Activated CD8-positive, alpha-beta memory T cell treated with anti-CD3 and anti-CD28 coated beads for 4 hours (primary cell): ENCODE measurements at regions not wholly inside any gene's neighbourhood (a gene's known extent, or its start where the extent isn't known, plus 50 kb on each side); places are given as distances from the start of the nearest gene placed in this dataset.

Source experiments
- DNase-seq, 2 donors: peaks; one replicate each; pipeline ENCODE4 v3.0.0-alpha.2; 2020; ENCODE audit warnings: low read depth in 2 of 2

DNA sequence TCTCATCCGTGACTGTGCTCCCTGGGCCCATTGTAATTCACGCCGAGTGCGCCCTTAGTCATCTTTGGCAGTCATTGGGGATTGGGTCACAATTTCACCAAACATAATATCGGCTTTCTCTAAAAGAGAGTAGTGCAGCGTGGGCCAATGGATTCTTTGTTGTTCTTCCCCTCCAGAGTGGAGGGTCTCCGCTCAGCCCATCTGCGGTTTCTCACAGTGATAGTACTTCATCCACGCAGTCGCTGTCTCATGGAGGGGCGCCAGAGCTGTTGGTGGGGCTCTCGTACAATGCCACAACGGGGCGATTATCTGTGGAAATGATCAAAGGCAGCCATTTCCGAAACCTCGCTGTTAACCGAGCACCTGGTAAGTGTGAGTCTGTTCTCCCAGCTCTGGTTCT lies 321.8 kb downstream of the SNAPC1 start:
- DNase-seq: no peak

DNA sequence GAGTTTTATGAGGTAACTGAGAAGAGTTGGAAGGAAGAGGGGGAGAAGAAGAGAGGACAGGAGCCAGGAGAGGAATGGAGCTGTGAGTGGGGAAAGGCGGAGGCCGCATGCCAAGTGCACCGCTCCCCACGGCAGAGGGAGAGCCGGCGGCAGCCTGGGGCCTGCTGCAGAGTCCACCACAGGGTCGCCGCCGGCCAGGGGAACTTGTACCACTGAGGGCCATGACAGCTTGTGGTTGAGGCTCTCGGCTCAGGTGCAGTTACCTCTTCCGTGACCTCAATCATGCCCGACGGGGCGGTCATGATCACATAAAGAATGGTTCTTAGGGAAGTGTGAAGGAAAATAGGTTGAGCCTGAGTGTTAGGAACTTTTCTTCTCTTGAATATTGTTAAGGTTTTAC lies 325.0 kb downstream of the SNAPC1 start:
- DNase-seq: no peak

DNA sequence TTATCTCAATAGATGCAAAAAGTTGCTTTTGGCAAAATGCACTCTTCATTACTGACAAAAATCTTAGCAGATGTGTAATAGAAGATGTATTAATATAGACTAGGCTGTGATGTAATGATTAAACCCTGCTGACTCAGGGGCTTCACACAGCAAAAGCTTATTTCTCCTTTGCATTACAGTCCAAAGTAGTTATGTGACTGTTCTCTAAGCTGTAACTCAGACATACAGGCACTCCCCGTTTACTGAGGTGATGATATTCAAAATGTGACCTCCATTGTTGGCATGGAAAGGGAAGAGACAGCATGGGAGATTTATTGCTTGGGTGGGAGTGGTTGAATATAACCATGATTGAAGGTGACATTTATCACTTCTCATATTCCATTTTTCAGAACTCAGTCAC lies 331.5 kb downstream of the SNAPC1 start:
- DNase-seq: no peak

- no peak for DNase-seq
Observed at GRCh38 chr14:62097072-62097471, 334.9 kb downstream of the SNAPC1 start.

DNA sequence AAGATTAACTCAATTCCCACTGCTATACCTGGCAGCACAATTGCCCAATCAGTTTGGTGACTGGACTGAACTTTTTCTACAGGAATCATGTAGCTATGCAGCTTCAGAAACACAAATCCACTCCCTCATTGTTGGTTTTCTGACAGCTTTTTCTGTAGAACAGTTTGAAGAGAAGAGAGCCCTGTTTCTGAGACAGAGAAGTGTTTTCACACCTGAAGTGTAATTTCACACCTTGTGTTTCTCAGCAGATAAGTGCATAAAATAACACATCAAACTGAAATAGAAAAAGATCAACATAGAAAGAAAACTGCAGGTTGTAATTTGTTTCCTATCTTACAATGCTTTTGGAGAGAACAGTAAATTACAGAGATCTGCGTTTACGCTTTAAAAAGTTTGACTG lies 335.6 kb downstream of the SNAPC1 start:
- DNase-seq: no peak

- DNase-seq: no peak
Observed at GRCh38 chr14:62098357-62098756, 336.1 kb downstream of the SNAPC1 start.

DNA sequence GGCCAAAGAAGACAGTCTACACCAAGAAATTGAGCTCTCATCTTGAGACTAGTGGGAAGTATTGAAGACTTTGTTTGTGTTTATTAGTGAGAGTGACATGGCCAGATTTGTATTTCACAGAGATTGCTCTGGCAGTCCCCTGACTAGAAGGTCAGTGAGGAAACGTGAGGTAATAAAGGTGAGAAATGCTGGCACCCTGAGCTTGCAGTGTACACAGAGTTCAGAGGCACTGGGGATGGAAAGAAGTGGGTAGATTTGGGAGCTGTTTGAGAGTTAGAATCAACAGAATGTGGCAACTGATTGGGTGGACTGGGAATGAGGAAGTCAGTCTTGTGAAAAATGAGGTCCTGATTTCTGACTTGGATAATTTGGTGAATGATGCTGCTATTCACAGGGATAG lies 336.9 kb downstream of the SNAPC1 start:
- DNase-seq: no peak

DNA sequence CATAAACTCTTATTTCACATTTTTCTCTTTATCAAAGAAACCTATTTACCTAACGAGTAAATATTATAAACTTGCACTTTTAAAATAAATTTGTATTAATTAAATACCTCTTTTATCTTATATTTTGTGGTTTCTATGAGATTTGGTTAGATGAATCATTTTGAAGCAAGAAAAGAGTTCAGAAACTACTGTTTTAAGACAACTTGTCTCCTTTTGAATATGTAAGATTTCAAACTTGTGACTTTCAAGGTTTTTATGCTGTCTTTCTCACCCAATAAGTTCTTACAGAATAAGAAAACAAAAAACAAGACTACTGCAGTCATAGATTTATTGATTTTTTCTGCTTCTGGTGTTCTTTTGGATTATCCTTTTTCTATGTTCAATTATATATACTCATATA lies 339.0 kb downstream of the SNAPC1 start:
- DNase-seq: no peak

GRCh38 chr14:62101673-62102348 lies 339.6 kb downstream of the SNAPC1 start:
- no peak for DNase-seq

DNA sequence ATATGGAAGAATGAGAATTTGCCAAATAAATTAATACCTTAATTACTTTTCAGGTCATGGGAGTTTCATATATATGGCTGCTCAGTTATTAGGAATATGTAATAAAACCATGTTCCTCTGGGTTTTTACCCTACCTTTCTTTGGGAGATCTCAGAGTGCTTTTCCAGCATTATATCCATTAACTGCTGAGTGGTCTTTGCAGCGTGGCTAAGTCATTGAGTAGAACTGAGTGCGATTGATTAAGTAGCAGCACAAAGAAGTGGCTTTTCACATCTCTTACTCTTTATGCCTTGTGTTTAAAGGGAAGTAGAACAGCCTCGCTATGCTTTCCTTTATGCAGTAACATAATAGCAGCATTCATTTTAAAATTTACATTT lies 340.1 kb downstream of the SNAPC1 start:
- DNase-seq: no peak

- no peak for DNase-seq
Observed at GRCh38 chr14:62103464-62103863, 341.2 kb downstream of the SNAPC1 start.

- DNase-seq: no peak
Observed at GRCh38 chr14:62110941-62111340, 348.7 kb downstream of the SNAPC1 start.

GRCh38 chr14:62117010-62117750 lies 355.0 kb downstream of the SNAPC1 start:
- peak in 1 of 2 donors; percentile 18 for DNase-seq

GRCh38 chr14:62117751-62118105 lies 355.5 kb downstream of the SNAPC1 start:
- DNase-seq: no peak

GRCh38 chr14:62118461-62118860 lies 356.2 kb downstream of the SNAPC1 start:
- DNase-seq: no peak

DNA sequence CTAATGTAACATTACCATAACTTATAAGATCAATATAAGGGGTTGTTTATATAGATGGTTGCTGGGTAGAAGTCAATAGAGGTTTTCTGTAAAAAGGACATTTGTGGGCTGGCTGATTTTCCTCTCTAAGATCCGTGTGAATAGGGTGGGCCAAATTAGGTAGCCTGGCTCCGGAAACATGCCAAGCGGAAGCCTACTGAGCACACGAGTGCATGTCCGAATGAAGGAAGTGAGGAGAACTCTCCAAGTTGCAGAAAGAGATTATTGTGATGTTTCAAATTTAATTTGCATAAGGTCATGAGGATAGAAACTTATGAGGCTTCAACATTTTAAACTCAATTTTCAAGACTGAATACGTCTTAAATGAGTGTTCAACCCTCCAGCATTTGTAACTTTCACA lies 356.7 kb downstream of the SNAPC1 start:
- no peak for DNase-seq

DNA sequence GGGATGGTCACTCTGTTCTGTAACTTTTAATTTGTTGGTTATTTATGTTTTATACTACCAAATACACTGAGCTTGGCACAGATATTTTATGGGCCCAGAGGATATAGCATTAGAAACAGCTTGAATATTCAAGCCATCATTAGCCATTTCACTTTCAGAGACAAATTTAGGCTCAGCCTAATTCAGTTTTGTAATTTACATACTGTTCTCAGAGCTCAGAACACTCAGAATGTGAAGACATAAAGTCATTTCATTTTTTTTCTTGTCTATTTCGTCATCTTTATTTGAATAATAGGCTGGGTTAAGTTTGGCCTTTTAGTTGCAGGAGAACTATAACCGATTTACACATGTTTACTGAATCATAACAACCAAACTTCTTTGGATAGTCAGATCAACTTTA lies 361.7 kb downstream of the SNAPC1 start:
- no peak for DNase-seq

- DNase-seq: no peak
Observed at GRCh38 chr14:62125793-62126192, 363.6 kb downstream of the SNAPC1 start.

GRCh38 chr14:62126879-62127478 lies 364.8 kb downstream of the SNAPC1 start:
- DNase-seq: no peak

GRCh38 chr14:62130441-62130840 lies 368.2 kb downstream of the SNAPC1 start:
- DNase-seq: no peak

DNA sequence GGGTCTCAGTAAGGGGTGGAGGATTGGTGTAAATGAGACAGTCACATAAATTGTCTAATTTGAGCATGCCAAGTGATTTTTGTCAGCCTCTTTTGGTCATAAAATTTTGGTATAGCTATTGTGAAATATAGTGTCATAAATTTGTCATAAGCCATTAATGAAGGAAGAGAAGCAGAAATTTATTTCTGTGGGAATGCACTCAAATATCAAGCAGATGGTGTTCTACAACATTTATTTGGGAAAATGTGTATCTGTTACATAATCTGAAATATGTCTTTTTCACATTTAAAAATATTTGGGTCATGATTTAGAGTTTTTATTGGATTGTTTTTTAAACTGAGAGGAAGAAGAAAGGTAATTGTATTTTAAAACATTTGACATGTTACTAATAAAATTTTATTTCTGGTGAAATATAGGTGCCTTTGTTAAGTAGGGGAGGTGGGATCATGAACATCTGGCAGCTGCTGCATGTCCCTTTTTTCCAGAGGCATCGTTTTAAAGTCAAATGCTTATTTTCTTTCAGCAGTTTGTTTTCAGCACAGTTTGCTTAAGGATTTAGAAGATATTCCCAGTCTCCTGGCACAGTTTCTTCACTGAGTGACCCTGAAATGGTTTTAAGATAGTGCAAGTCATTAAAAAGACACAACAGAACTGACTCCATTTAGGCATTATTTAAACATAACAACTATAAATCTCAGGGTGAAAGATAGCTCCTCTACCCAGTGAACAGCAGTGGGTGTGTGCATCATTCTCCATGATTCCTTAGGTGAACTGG lies 371.7 kb downstream of the SNAPC1 start:
- DNase-seq: no peak

GRCh38 chr14:62138593-62138992 lies 376.4 kb downstream of the SNAPC1 start:
- no peak for DNase-seq

- no peak for DNase-seq
Observed at GRCh38 chr14:62141139-62141538, 378.9 kb downstream of the SNAPC1 start.
